Activated CD8-positive, alpha-beta T cell treated with anti-CD3 and anti-CD28 coated beads for 36 hours (primary cell): ENCODE measurements at regions not wholly inside any gene's neighbourhood (a gene's known extent, or its start where the extent isn't known, plus 50 kb on each side); places are given as distances from the start of the nearest gene placed in this dataset.

Experiments used
- ATAC-seq: fragments of 200-7000 bp; cut with Tn5 transposase; one replicate; pipeline ENCODE4 v1.10.0; 2021; ENCODE audit warnings: mild to moderate bottlenecking, moderate library complexity
- CTCF ChIA-PET: fragments of 350-600 bp; sonication (Branson Sonifier 250); formaldehyde crosslinking; loops from one replicate; lab custom pipeline; 2021; ENCODE audit warnings: antibody characterized with exemption; lab: Charles Lee
- POLR2A ChIA-PET: fragments of 350-600 bp; sonication (Branson Sonifier 250); formaldehyde crosslinking; loops from one replicate; lab custom pipeline; 2021; ENCODE audit warnings: antibody characterized with exemption; lab: Charles Lee
- DNase-seq: peaks from one replicate; pipeline ENCODE4 v3.0.0-alpha.2; 2020
- H3K27ac Mint-ChIP-seq: one replicate; pipeline ENCODE4 v1.8.0; 2021; ENCODE audit warnings: mild to moderate bottlenecking, mixed read lengths
- H3K27me3 Mint-ChIP-seq: one replicate; pipeline ENCODE4 v1.8.0; 2021; ENCODE audit warnings: mixed read lengths
- H3K36me3 Mint-ChIP-seq: one replicate; pipeline ENCODE4 v1.8.0; 2021; ENCODE audit warnings: low read depth, mixed read lengths
- H3K4me1 Mint-ChIP-seq: one replicate; pipeline ENCODE4 v1.8.0; 2021; ENCODE audit warnings: low read depth, mixed read lengths
- H3K4me3 Mint-ChIP-seq: one replicate; pipeline ENCODE4 v1.8.0; 2021; ENCODE audit warnings: mild to moderate bottlenecking, moderate library complexity, mixed read lengths
- H3K9me3 Mint-ChIP-seq: one replicate; pipeline ENCODE4 v1.8.0; 2021; ENCODE audit warnings: mixed read lengths
- intact Hi-C: fragments of 100-400 bp; cut with micrococcal nuclease; formaldehyde crosslinking; loops from one replicate; pipeline ENCODE4 v1.10.0; 2022
- TF ChIP-seq, protein P1 (sequence below): fragments of 200-600 bp; IDR thresholded peaks from one replicate; pipeline ENCODE4 v1.8.0; 2022; ENCODE audit warnings: antibody characterized with exemption, mild to moderate bottlenecking

DNA sequence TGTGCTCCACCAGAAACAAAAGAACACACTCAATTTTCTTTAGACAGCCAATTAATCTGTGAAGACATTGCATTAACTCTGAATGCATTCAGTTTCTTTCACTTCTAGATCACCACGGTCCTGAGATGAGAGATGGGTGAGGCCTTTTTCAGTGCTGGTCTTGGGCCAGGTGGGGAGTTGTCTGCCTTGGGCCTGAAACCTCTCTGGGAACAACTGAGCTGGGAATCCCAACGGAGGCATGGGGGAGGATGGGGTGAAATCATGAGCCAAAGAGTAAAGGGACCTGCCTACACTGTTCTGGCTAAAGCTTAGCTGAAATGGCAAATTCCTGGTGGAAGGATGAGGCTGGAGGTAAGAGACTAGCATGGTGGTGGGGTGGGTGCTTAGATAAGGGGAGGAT, 353.5 kb upstream of the B3GAT1 start:
- ChIA-PET POLR2A (no interaction called here), CTCF (no interaction called here)
- H3K4me3 Mint-ChIP-seq, result no peak overlapping the region
- no peaks in the 10 kb centered on the region for H3K4me1 Mint-ChIP-seq
- no peaks in the 10 kb centered on the region for H3K36me3 Mint-ChIP-seq
- peaks cover 12% of the 10 kb centered on the region for H3K9me3 Mint-ChIP-seq
- H3K27me3 Mint-ChIP-seq, result peaks cover 10% of the 10 kb centered on the region
- ATAC-seq (no peak), DNase-seq (no peak)
- no peak overlapping the region for H3K27ac Mint-ChIP-seq
- TF ChIP-seq, protein P1, sequence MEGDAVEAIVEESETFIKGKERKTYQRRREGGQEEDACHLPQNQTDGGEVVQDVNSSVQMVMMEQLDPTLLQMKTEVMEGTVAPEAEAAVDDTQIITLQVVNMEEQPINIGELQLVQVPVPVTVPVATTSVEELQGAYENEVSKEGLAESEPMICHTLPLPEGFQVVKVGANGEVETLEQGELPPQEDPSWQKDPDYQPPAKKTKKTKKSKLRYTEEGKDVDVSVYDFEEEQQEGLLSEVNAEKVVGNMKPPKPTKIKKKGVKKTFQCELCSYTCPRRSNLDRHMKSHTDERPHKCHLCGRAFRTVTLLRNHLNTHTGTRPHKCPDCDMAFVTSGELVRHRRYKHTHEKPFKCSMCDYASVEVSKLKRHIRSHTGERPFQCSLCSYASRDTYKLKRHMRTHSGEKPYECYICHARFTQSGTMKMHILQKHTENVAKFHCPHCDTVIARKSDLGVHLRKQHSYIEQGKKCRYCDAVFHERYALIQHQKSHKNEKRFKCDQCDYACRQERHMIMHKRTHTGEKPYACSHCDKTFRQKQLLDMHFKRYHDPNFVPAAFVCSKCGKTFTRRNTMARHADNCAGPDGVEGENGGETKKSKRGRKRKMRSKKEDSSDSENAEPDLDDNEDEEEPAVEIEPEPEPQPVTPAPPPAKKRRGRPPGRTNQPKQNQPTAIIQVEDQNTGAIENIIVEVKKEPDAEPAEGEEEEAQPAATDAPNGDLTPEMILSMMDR, result no peak
- intact Hi-C loops, result no loop called here

GRCh38 chr11:134764966-134765365, 352.9 kb upstream of the B3GAT1 start:
- DNase-seq (no peak), ATAC-seq (no peak)
- Mint-ChIP-seq H3K36me3 (no peaks in the 10 kb centered on the region), H3K9me3 (peaks cover 12% of the 10 kb centered on the region), H3K4me3 (no peak overlapping the region), H3K27ac (no peak overlapping the region), H3K4me1 (no peaks in the 10 kb centered on the region), H3K27me3 (peaks cover 10% of the 10 kb centered on the region)
- ChIA-PET CTCF (no interaction called here), POLR2A (no interaction called here)
- TF ChIP-seq, protein P1, result no peak
- intact Hi-C loops, result no loop called here

DNA sequence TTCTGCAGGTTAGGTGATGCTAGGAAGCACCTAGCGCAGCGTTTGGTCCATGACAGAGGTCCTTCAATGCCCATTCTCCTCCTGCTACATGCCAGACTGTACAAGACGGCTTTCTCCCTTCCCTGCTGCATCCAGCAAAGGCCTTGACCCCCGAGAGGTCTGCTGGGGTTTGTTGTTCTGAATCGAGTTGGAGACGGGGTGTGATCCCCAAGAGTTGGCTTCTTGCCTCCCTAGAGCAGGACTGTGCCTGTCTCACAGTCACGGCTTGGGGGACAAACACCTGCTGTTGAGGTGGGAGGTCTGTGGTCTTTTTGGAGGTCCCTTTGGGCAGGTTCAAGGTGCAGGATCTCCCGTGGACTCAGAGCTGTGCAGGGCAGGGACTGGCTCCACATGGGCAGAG, 352.3 kb upstream of the B3GAT1 start:
- ChIA-PET CTCF (no interaction called here), POLR2A (no interaction called here)
- peaks cover 12% of the 10 kb centered on the region for H3K9me3 Mint-ChIP-seq
- ATAC-seq, result no peak
- no peak for DNase-seq
- intact Hi-C loops, result no loop called here
- H3K27ac Mint-ChIP-seq, result no peak overlapping the region
- H3K4me1 Mint-ChIP-seq, result no peaks in the 10 kb centered on the region
- no peaks in the 10 kb centered on the region for H3K36me3 Mint-ChIP-seq
- H3K4me3 Mint-ChIP-seq, result no peak overlapping the region
- TF ChIP-seq, protein P1, result no peak
- H3K27me3 Mint-ChIP-seq, result peaks cover 10% of the 10 kb centered on the region

DNA sequence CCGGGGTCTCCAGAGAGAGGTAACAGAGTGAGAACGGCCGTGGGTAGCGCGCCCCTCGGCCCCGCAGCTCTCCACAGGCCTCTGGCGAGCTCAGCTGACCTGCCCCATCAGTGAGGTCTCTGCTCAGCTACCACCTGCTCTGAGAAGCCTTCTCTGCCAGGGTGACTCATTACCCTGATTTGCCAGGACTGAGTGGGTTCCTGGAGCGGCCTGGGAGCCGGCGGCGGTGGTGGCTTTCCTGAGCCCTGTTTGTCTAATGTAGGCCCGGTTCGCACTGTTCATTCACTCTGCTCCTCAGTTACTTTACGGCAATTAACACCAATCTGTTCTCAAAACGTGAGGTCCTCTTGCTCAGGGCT, 351.0 kb upstream of the B3GAT1 start:
- Mint-ChIP-seq H3K27me3 (peaks cover 10% of the 10 kb centered on the region), H3K9me3 (peaks cover 2% of the 10 kb centered on the region), H3K4me1 (no peaks in the 10 kb centered on the region), H3K27ac (no peak overlapping the region), H3K4me3 (peak overlapping the region; percentile 10), H3K36me3 (no peaks in the 10 kb centered on the region)
- intact Hi-C loops, result no loop called here
- ChIA-PET CTCF (no interaction called here), POLR2A (no interaction called here)
- DNase-seq, result no peak
- TF ChIP-seq, protein P1, result no peak
- ATAC-seq, result no peak

DNA sequence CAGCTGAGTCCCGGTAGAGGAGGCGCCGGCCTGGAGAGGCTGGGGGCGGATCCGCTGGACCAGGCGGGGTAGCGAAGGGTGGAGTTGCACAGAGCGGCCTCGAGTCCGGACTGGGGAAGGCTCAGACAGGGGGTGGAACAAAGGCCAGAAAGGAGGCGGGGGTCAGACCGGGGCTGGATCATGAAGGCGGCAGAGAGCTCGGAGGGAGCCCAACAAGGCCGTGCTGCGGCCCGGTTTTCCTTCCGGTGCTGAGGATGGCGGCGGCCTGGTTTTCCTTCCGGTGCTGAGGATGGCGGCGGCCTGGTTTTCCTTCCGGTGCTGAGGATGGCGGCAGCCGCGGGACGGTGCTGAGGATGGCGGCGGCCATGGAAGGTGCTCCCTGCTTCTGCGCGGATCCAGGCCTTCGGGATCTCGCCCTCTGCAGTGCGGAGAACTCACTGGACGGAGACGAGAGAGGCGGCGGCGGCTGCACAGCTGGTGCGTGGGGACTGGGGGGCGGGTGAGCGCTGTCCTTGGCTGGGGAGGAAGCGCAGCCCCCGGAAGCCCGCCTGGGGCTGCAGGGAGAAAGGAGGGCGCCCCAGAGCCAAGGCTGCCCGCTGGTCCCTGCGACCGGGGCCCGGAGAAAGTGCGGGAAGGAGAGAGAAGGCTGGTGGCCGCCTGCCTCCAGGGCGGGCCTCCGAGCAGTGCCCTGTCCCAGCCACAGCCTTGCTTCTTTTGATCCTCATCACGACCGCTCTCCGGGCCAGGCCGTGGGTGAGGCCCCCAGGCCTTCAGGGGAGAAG, 350.4 kb upstream of the B3GAT1 start:
- peaks cover 10% of the 10 kb centered on the region for H3K27me3 Mint-ChIP-seq
- intact Hi-C loops, result no loop called here
- ATAC-seq (no peak), DNase-seq (no peak)
- POLR2A ChIA-PET, result no interaction called here
- H3K36me3 Mint-ChIP-seq, result no peaks in the 10 kb centered on the region
- CTCF ChIA-PET, result no interaction called here
- H3K27ac Mint-ChIP-seq, result no peak overlapping the region
- TF ChIP-seq, protein P1, result no peak
- H3K4me3 Mint-ChIP-seq, result peak overlapping the region; percentile 44
- peaks cover 2% of the 10 kb centered on the region for H3K9me3 Mint-ChIP-seq
- H3K4me1 Mint-ChIP-seq, result no peaks in the 10 kb centered on the region
